ENCODE measurements at regions not wholly inside any gene's neighbourhood (a gene's known extent, or its start where the extent isn't known, plus 50 kb on each side); places are given as distances from the start of the nearest gene placed in this dataset.

DNA sequence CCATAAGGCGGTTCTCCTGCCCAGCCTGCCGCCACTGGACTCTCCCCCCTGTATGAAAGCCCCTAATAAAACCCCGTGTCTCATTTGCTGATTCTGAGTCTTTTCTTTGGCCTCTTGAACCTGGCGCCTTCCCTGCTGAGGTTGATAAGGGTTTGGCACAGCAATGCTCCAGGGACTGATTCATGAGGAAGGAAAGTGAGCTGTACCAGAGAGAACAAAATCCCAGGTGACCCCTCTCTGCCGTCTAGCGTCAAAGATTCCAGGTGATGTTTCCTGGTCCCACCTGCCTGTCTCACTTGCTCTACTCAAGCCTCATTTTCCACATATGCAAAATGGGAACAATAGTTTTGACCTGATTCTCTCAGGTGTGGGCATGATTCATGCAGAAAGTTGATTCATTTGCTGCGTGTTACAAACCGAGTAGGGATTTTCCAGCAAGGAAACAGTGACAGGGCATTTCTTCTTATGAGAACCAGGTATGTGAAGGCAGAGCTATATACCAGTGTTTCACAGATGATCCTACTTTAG lies 730.6 kb upstream of the IGFBP3 start:
- intact Hi-C loops (cut with DNase I): no loop called here
- H3K4me3 ChIP-seq: no peak overlapping the region

DNA sequence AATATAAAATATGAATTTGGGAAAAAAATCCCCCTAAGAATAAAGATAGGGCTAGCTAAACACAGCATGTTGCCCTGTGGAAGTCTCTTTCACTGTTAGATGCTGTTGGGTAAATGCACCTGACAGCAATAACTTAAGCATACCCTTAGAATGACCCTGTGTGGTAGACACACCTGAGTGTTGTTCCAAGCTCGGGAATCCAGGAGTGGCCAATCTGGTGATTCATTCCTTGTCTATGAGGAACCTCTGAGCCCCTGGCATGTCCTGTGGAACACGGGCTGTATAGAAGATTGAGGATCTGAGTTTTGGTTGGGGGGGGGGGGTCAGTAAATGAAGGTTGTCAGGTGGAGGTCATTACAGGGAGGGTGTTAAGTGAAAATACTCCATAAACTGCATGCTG lies 730.0 kb upstream of the IGFBP3 start:
- DNase-seq: no peak
- H3K4me1 ChIP-seq: peaks cover 0 to 11% (median 4%) of the 10 kb centered on the region in 3 donors
- H3K9me3 ChIP-seq: no peaks in the 10 kb centered on the region
- 71 to 75% methylated on average over 2 of the region's 2 CpGs for WGBS, 2 donors
- no peak for FAIRE-seq
- intact Hi-C loops (cut with DNase I): no loop called here
- peak; percentile 31 to 87 (median 76) for ATAC-seq
- H3K27me3 ChIP-seq: no peaks in the 10 kb centered on the region
- TF ChIP-seq, protein P1, sequence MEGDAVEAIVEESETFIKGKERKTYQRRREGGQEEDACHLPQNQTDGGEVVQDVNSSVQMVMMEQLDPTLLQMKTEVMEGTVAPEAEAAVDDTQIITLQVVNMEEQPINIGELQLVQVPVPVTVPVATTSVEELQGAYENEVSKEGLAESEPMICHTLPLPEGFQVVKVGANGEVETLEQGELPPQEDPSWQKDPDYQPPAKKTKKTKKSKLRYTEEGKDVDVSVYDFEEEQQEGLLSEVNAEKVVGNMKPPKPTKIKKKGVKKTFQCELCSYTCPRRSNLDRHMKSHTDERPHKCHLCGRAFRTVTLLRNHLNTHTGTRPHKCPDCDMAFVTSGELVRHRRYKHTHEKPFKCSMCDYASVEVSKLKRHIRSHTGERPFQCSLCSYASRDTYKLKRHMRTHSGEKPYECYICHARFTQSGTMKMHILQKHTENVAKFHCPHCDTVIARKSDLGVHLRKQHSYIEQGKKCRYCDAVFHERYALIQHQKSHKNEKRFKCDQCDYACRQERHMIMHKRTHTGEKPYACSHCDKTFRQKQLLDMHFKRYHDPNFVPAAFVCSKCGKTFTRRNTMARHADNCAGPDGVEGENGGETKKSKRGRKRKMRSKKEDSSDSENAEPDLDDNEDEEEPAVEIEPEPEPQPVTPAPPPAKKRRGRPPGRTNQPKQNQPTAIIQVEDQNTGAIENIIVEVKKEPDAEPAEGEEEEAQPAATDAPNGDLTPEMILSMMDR (IDR thresholded peaks at IDR 0.05): no peak
- H3K27ac ChIP-seq: no peak overlapping the region
- no peak overlapping the region for H3K4me3 ChIP-seq
- H3K36me3 ChIP-seq: no peaks in the 10 kb centered on the region

More for the DNA sequence above, 730.6 kb upstream of the IGFBP3 start:
- TF ChIP-seq, protein P1 (IDR thresholded peaks at IDR 0.05): no peak
- peaks cover 0 to 11% (median 4%) of the 10 kb centered on the region in 3 donors for H3K4me1 ChIP-seq
- H3K27ac ChIP-seq: peak overlapping the region in 1 of 4 donors; percentile 26
- WGBS, 2 donors: 59 to 61% methylated on average over 8 of the region's 8 CpGs
- peak; percentile 28 to 83 (median 71) for ATAC-seq
- DNase-seq: peak in 1 of 6 donors; percentile 10
- H3K27me3 ChIP-seq: no peaks in the 10 kb centered on the region
- no peaks in the 10 kb centered on the region for H3K9me3 ChIP-seq
- no peaks in the 10 kb centered on the region for H3K36me3 ChIP-seq
- no peak for FAIRE-seq

DNA sequence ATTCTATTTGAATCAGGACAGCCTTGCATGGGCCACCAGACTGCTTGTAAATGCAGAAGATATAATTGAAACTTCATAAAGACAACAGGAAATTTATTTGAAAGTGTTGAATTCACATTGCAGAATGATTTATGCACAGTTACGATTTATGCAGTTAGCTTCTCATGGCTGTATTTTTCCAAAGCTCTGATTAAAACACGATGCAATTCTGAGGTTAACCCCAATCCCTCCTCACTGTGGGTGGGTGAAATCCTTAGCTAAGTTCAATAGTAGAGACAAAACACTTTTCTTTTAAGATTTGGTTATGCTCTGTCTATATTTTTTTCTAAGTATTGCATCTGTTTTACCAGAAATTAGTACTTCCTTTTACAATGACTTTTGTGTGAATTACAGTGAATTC lies 728.8 kb upstream of the IGFBP3 start:
- Histone ChIP-seq H3K4me3 (no peak overlapping the region), H3K27ac (no peak overlapping the region), H3K4me1 (peaks cover 0 to 11% (median 4%) of the 10 kb centered on the region in 3 donors), H3K9me3 (no peaks in the 10 kb centered on the region), H3K27me3 (no peaks in the 10 kb centered on the region), H3K36me3 (no peaks in the 10 kb centered on the region)
- no peak for FAIRE-seq
- 58 to 70% methylated on average over 2 of the region's 2 CpGs for WGBS, 2 donors
- ATAC-seq: no peak
- TF ChIP-seq, protein P1 (IDR thresholded peaks at IDR 0.05): no peak
- no peak for DNase-seq
- intact Hi-C loops (cut with DNase I): no loop called here

DNA sequence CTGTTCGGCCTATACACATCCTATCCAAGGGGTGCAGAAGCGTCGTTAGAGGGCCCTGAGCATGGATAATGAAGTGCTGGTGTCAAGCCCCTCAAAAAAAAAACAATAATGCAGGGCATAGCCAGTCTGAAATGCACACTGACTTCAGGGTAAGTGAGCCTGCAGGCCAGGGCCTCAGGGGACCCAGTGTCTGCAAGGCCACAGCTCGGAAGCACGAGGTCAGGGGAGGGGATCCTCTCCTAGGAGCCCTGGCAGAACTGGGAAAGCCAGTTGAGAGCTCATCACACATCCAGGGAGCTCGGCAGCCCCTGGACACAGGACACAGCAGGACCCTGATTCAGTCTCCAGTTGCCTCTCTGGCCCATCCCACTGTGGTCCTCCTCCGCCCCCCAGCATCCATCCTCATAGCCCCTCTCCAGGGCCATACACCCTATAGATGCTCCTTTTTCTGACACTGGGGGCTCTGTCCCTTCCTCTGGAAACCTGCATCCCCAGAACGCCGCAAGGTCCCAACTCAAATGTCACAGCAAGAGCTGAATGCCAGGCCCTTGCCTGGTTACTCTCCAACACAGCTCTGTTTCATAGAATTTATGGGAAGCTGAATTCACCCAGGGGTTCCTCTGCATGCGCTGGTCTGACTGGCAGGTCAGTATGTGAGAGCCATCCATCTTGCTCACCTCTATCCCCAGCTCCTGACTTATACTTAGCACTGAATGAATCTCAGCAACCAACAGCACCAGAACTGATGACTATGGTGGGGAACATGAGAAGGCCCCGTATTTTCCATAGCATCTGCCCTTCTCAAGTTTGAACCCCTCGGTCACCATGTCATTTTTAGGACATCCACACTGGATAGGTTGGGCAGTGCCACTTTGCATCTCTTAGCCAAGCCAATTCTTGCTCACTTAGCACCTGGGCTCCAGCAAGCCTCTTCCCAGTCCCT lies 717.0 kb upstream of the IGFBP3 start:
- no peak for ATAC-seq
- Histone ChIP-seq H3K9me3 (no peaks in the 10 kb centered on the region), H3K36me3 (no peaks in the 10 kb centered on the region), H3K27me3 (no peaks in the 10 kb centered on the region), H3K27ac (no peak overlapping the region), H3K4me1 (no peaks in the 10 kb centered on the region), H3K4me3 (no peak overlapping the region)
- WGBS, 2 donors: 75 to 79% methylated on average over 12 of the region's 12 CpGs
- DNase-seq: peak in 1 of 6 donors; percentile 41
- TF ChIP-seq, protein P1 (IDR thresholded peaks at IDR 0.05): no peak
- intact Hi-C loops (cut with DNase I): no loop called here
- FAIRE-seq: no peak

DNA sequence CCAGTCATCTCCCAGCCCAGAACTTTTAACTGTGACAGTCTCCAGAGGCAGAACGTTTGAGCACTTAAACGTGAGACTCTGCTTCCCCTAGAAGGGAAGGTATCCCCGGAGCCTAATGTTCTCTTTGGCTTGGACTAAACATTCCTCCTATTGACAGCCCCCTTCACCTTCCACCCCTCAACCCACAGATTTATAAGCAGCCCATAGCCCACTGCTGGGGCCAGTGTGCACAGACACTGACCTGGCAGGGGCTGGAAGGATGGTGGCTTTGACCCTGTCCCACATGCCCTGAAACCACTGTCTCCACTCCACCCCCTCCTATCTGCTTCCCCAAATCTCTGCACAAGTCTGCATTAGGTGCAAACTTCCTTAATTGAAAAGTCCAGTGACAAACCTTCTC lies 715.0 kb upstream of the IGFBP3 start:
- Histone ChIP-seq H3K36me3 (no peaks in the 10 kb centered on the region), H3K4me1 (no peaks in the 10 kb centered on the region), H3K9me3 (no peaks in the 10 kb centered on the region), H3K27me3 (no peaks in the 10 kb centered on the region), H3K27ac (no peak overlapping the region), H3K4me3 (no peak overlapping the region)
- TF ChIP-seq, protein P1 (IDR thresholded peaks at IDR 0.05): no peak
- intact Hi-C loops (cut with DNase I): no loop called here
- WGBS, 2 donors: 63 to 72% methylated on average over 3 of the region's 3 CpGs
- FAIRE-seq: no peak
- DNase-seq: no peak
- ATAC-seq: no peak
